Activated CD8-positive, alpha-beta memory T cell treated with anti-CD3 and anti-CD28 coated beads, Interleukin-2, amount 50 U/mL, for 48 hours (primary cell): ENCODE measurements at regions not wholly inside any gene's neighbourhood (a gene's known extent, or its start where the extent isn't known, plus 50 kb on each side); places are given as distances from the start of the nearest gene placed in this dataset.
A peak's percentile ranks its signal among the peaks of the same experiment; 100 is the strongest.

ENCODE experiments used
- DNase-seq: peaks from one replicate; pipeline ENCODE4 v3.0.0-alpha.2; 2020

- DNase-seq = no peak
Observed at GRCh38 chr2:62595474-62595873, 89.5 kb upstream of the TMEM17 start.

GRCh38 chr2:62593825-62594224 is 87.8 kb upstream of the TMEM17 start:
- no peak for DNase-seq

- DNase-seq = no peak
Observed at GRCh38 chr2:62591491-62591890, 85.5 kb upstream of the TMEM17 start.

- DNase-seq = no peak
Observed at GRCh38 chr2:62589691-62590356, 83.8 kb upstream of the TMEM17 start.

GRCh38 chr2:62587592-62587991 is 81.6 kb upstream of the TMEM17 start:
- no peak for DNase-seq

- no peak for DNase-seq
Observed at GRCh38 chr2:62586981-62587380, 81.0 kb upstream of the TMEM17 start.

- no peak for DNase-seq
Observed at GRCh38 chr2:62578803-62579640, 73.0 kb upstream of the TMEM17 start.

GRCh38 chr2:62577994-62578781 is 72.2 kb upstream of the TMEM17 start:
- DNase-seq = no peak

- DNase-seq = no peak
Observed at GRCh38 chr2:62576276-62576939, 70.4 kb upstream of the TMEM17 start.

- no peak for DNase-seq
Observed at GRCh38 chr2:62573936-62574335, 67.9 kb upstream of the TMEM17 start.

- no peak for DNase-seq
Observed at GRCh38 chr2:62573137-62573731, 67.2 kb upstream of the TMEM17 start.

- DNase-seq = peak; percentile 52
Observed at GRCh38 chr2:62570861-62571698, 65.1 kb upstream of the TMEM17 start.

GRCh38 chr2:62569907-62570841 is 64.2 kb upstream of the TMEM17 start:
- DNase-seq = no peak

GRCh38 chr2:62568983-62569837 is 63.2 kb upstream of the TMEM17 start:
- no peak for DNase-seq

- DNase-seq = no peak
Observed at GRCh38 chr2:62568074-62568473, 62.1 kb upstream of the TMEM17 start.

GRCh38 chr2:62567669-62568068 is 61.7 kb upstream of the TMEM17 start:
- DNase-seq = no peak

- DNase-seq = no peak
Observed at GRCh38 chr2:62566847-62567246, 60.9 kb upstream of the TMEM17 start.

- DNase-seq = no peak
Observed at GRCh38 chr2:62565309-62565908, 59.4 kb upstream of the TMEM17 start.
